Esophagus muscularis mucosa (tissue), 4 donors: ENCODE measurements at regions not wholly inside any gene's neighbourhood (a gene's known extent, or its start where the extent isn't known, plus 50 kb on each side); places are given as distances from the start of the nearest gene placed in this dataset.

Experiments
- DNase-seq: peaks from one replicate; pipeline ENCODE4 v3.0.0-alpha.2; 2017; ENCODE audit errors: extremely low spot score
- H3K27ac ChIP-seq, 4 donors: fragments of 200-600 bp; sonication (generic); replicated peaks in 1 of 4; 1 replicate in 3 of 4; 2 replicates in 1 of 4; pipeline ENCODE4 v1.5.1; 2016 to 2019; ENCODE audit warnings: mild to moderate bottlenecking in 1 of 4
- H3K27me3 ChIP-seq, 4 donors: fragments of 200-600 bp; sonication (generic); one replicate each; pipeline versions ENCODE4 v1.5.1 to v1.6.0; 2016 to 2019
- H3K36me3 ChIP-seq, 4 donors: fragments of 200-600 bp; sonication (generic); one replicate each; pipeline ENCODE4 v1.5.1; 2016 to 2019
- H3K4me1 ChIP-seq, 4 donors: fragments of 200-600 bp; sonication (generic); one replicate each; pipeline ENCODE4 v1.5.1; 2016 to 2019
- H3K4me3 ChIP-seq, 4 donors: fragments of 200-600 bp; sonication (generic); 1 replicate in 2 of 4; 2 replicates in 2 of 4; pipeline ENCODE4 v1.5.1; 2016 to 2019; ENCODE audit warnings: mild to moderate bottlenecking in 4 of 4, moderate library complexity in 1 of 4
- H3K9me3 ChIP-seq, 4 donors: fragments of 200-600 bp; sonication (generic); 1 replicate in 3 of 4; 2 replicates in 1 of 4; pipeline ENCODE4 v1.5.1; 2016 to 2019
- CTCF ChIP-seq, 3 experiments: fragments of 200-600 bp in 2 of 3; fragments of 450-650 bp in 1 of 3; sonication (generic) in 2 of 3; IDR thresholded peaks; one replicate each; pipeline ENCODE4 v1.5.1; 2017 to 2019; ENCODE audit warnings: antibody characterized with exemption in 3 of 3, mild to moderate bottlenecking in 2 of 3, moderate library complexity in 1 of 3
- EP300 ChIP-seq: sonication (generic); formaldehyde crosslinking; IDR thresholded peaks from one replicate; pipeline ENCODE4 v1.6.1; 2017; ENCODE audit warnings: antibody characterized with exemption
- POLR2A ChIP-seq: fragments of 450-650 bp; IDR thresholded peaks from one replicate; pipeline ENCODE4 v1.6.1; 2017; ENCODE audit warnings: antibody characterized with exemption, moderate library complexity, mild to moderate bottlenecking, low read depth
- POLR2AphosphoS5 ChIP-seq, 2 donors: sonication (generic); formaldehyde crosslinking; IDR thresholded peaks; one replicate each; pipeline ENCODE4 v1.6.1; 2017; ENCODE audit warnings: antibody characterized with exemption in 2 of 2
- WGBS: methylation state at CpG from one replicate; pipeline ENCODE4 v1.1.5; 2018; 5-methylcytosine and 5-hydroxymethylcytosine counted together
- intact Hi-C: fragments of 100-400 bp; cut with DNase I; formaldehyde crosslinking; loops from one replicate; pipeline ENCODE4 v1.15.1; 2023

- DNase-seq = no peak
- intact Hi-C loops = no loop called here
- no peaks in the 10 kb centered on the region for H3K36me3 ChIP-seq
- peaks cover 0 to 18% (median 0%) of the 10 kb centered on the region in 4 donors for H3K27me3 ChIP-seq
- WGBS = 87% methylated on average over 28 of the region's 43 CpGs
- no peaks in the 10 kb centered on the region for H3K9me3 ChIP-seq
- peaks cover 0 to 12% (median 9%) of the 10 kb centered on the region in 4 donors for H3K4me1 ChIP-seq
- no peak overlapping the region for H3K4me3 ChIP-seq
- H3K27ac ChIP-seq = no peak overlapping the region
- TF ChIP-seq POLR2AphosphoS5 (IDR thresholded peaks at IDR 0.05) (no peak), POLR2A (no peak), EP300 (no peak), CTCF (IDR thresholded peaks at IDR 0.05) (no peak)
Observed at GRCh38 chr7:437329-438251, 82.1 kb downstream of the PDGFA start.

- 88% methylated on average over 6 of the region's 7 CpGs for whole genome bisulfite sequencing
- intact Hi-C loops = no loop called here
- no peak for DNase-seq
Observed at GRCh38 chr7:438361-438760, 81.3 kb downstream of the PDGFA start.

GRCh38 chr7:438916-439315, 80.7 kb downstream of the PDGFA start:
- intact Hi-C loops = no loop called here
- WGBS = 92% methylated on average over 9 of the region's 14 CpGs
- no peak overlapping the region for H3K27ac ChIP-seq

More at GRCh38 chr7:438361-438760, 81.3 kb downstream of the PDGFA start:
- H3K27ac ChIP-seq = no peak overlapping the region
- no peaks in the 10 kb centered on the region for H3K9me3 ChIP-seq
- no peak overlapping the region for H3K4me3 ChIP-seq
- no peaks in the 10 kb centered on the region for H3K36me3 ChIP-seq
- peaks cover 0 to 12% (median 9%) of the 10 kb centered on the region in 4 donors for H3K4me1 ChIP-seq
- peaks cover 0 to 18% (median 0%) of the 10 kb centered on the region in 4 donors for H3K27me3 ChIP-seq
- TF ChIP-seq CTCF (IDR thresholded peaks at IDR 0.05) = no peak
- TF ChIP-seq EP300 = no peak
- TF ChIP-seq POLR2AphosphoS5 (IDR thresholded peaks at IDR 0.05) = no peak
- TF ChIP-seq POLR2A = no peak

GRCh38 chr7:440059-440749, 79.4 kb downstream of the PDGFA start:
- 75% methylated on average over 8 of the region's 10 CpGs for WGBS
- TF ChIP-seq EP300 (no peak), CTCF (IDR thresholded peaks at IDR 0.05) (no peak)
- no peak overlapping the region for H3K27ac ChIP-seq
- no peak for DNase-seq
- H3K9me3 ChIP-seq = no peaks in the 10 kb centered on the region
- no peaks in the 10 kb centered on the region for H3K36me3 ChIP-seq
- H3K4me3 ChIP-seq = no peak overlapping the region
- H3K27me3 ChIP-seq = peaks cover 0 to 18% (median 0%) of the 10 kb centered on the region in 4 donors
- peaks cover 0 to 10% (median 7%) of the 10 kb centered on the region in 4 donors for H3K4me1 ChIP-seq
- intact Hi-C loops = no loop called here

More at GRCh38 chr7:438916-439315, 80.7 kb downstream of the PDGFA start:
- no peaks in the 10 kb centered on the region for H3K36me3 ChIP-seq
- H3K4me1 ChIP-seq = peaks cover 0 to 12% (median 9%) of the 10 kb centered on the region in 4 donors
- no peak overlapping the region for H3K4me3 ChIP-seq
- peaks cover 0 to 18% (median 0%) of the 10 kb centered on the region in 4 donors for H3K27me3 ChIP-seq
- DNase-seq = no peak
- H3K9me3 ChIP-seq = no peaks in the 10 kb centered on the region
- TF ChIP-seq POLR2AphosphoS5 (IDR thresholded peaks at IDR 0.05) = no peak
- no peak for TF ChIP-seq EP300
- no peak for TF ChIP-seq CTCF (IDR thresholded peaks at IDR 0.05)
- TF ChIP-seq POLR2A = no peak
